ENCODE measurements at regions not wholly inside any gene's neighbourhood (a gene's known extent, or its start where the extent isn't known, plus 50 kb on each side); places are given as distances from the start of the nearest gene placed in this dataset.

- no peak for TF ChIP-seq POLR2AphosphoS5 (IDR thresholded peaks at IDR 0.05; ENCODE audit: low read depth, low read length)
- no peak for TF ChIP-seq CTCF (IDR thresholded peaks at IDR 0.05)
- TF ChIP-seq SIN3A (IDR thresholded peaks at IDR 0.05; ENCODE audit: borderline replicate concordance, insufficient read depth, low read depth, low read length) = no peak
These were observed 1279.1 kb upstream of the SORCS1 start for GRCh38 chr10:108443636-108444035.

Measured in Panc1 (cell line).